Coronary artery (tissue), 2 donors: ENCODE measurements at regions not wholly inside any gene's neighbourhood (a gene's known extent, or its start where the extent isn't known, plus 50 kb on each side); places are given as distances from the start of the nearest gene placed in this dataset.

Experiments used
- DNase-seq: peaks from one replicate; pipeline ENCODE4 v3.0.0-alpha.2; 2017; ENCODE audit warnings: low spot score
- H3K27ac ChIP-seq, 2 donors: fragments of 200-600 bp; sonication (generic); one replicate each; pipeline ENCODE4 v1.5.1; 2016 to 2019
- H3K4me3 ChIP-seq: fragments of 200-600 bp; sonication (generic); 2 replicates; pipeline ENCODE4 v1.5.1; 2016; ENCODE audit warnings: mild to moderate bottlenecking, moderate library complexity
- CTCF ChIP-seq: fragments of 200-600 bp; sonication (generic); IDR thresholded peaks from one replicate; pipeline ENCODE4 v1.5.1; 2019; ENCODE audit warnings: antibody characterized with exemption

- no peak overlapping the region for H3K27ac ChIP-seq
- no peak for DNase-seq
- no peak for TF ChIP-seq CTCF
- no peak overlapping the region for H3K4me3 ChIP-seq
Measured at GRCh38 chr7:68918621-68919020, 679.7 kb upstream of the AUTS2 start.

- Histone ChIP-seq H3K27ac (no peak overlapping the region), H3K4me3 (no peak overlapping the region)
- no peak for TF ChIP-seq CTCF
- DNase-seq, result no peak
Measured at GRCh38 chr7:68922850-68923249, 675.4 kb upstream of the AUTS2 start.

- TF ChIP-seq CTCF, result no peak
- DNase-seq, result no peak
- Histone ChIP-seq H3K4me3 (no peak overlapping the region), H3K27ac (no peak overlapping the region)
Measured at GRCh38 chr7:68925241-68925640, 673.0 kb upstream of the AUTS2 start.

- H3K4me3 ChIP-seq, result no peak overlapping the region
- DNase-seq, result no peak
- TF ChIP-seq CTCF, result no peak
- H3K27ac ChIP-seq, result no peak overlapping the region
Measured at GRCh38 chr7:68929781-68930261, 668.5 kb upstream of the AUTS2 start.

GRCh38 chr7:68936471-68937035 is 661.7 kb upstream of the AUTS2 start:
- TF ChIP-seq CTCF, result no peak
- no peak overlapping the region for H3K4me3 ChIP-seq
- DNase-seq, result no peak
- H3K27ac ChIP-seq, result no peak overlapping the region

GRCh38 chr7:68938151-68938550 is 660.1 kb upstream of the AUTS2 start:
- H3K4me3 ChIP-seq, result no peak overlapping the region
- no peak overlapping the region for H3K27ac ChIP-seq
- no peak for DNase-seq
- TF ChIP-seq CTCF, result no peak

GRCh38 chr7:68943786-68944185 is 654.5 kb upstream of the AUTS2 start:
- DNase-seq, result no peak
- no peak for TF ChIP-seq CTCF
- no peak overlapping the region for H3K27ac ChIP-seq
- no peak overlapping the region for H3K4me3 ChIP-seq
